Endothelial cell of umbilical vein (primary cell): ENCODE measurements at regions not wholly inside any gene's neighbourhood (a gene's known extent, or its start where the extent isn't known, plus 50 kb on each side); places are given as distances from the start of the nearest gene placed in this dataset.

Experiments used
- BruUV-seq: library from RNA; stranded (reverse); fragments of 400-500 nt; replicated peaks from 2 replicates; lab custom pipeline; 2021; lab: Mats Ljungman, UMichigan
- CTCF ChIA-PET: fragments of 300-600, 350-600 bp; sonication (Branson Sonifier 250); formaldehyde crosslinking; loops from one replicate; lab custom pipeline; 2021; ENCODE audit warnings: antibody characterized with exemption, inconsistent platforms; lab: Charles Lee
- POLR2A ChIA-PET: fragments of 300-600, 350-600 bp; sonication (Branson Sonifier 250); formaldehyde crosslinking; loops from one replicate; lab custom pipeline; 2021; ENCODE audit warnings: antibody characterized with exemption, inconsistent platforms; lab: Charles Lee
- DNase-seq: peaks from one replicate; pipeline ENCODE4 v3.0.0-alpha.2; 2011; ENCODE audit warnings: low read depth, low spot score
- FAIRE-seq: peaks from 2 replicates; lab custom pipeline; 2011; peaks lifted over from hg19 to GRCh38; lab: Jason Lieb, UNC
- H2AFZ ChIP-seq: 2 replicates; pipeline ENCODE4 v1.6.0; 2012; ENCODE audit warnings: low read depth, low read length, control low read depth, inconsistent platforms
- H3K27ac ChIP-seq: 2 replicates; pipeline ENCODE4 v1.5.1; 2011; ENCODE audit warnings: low read depth, mild to moderate bottlenecking, control low read depth, low read length, moderate library complexity; ENCODE audit not compliant: insufficient read depth
- H3K27me3 ChIP-seq, 2 experiments: 2 replicates each; pipeline versions ENCODE4 v1.6.0 to v1.6.1; 2011; ENCODE audit warnings: low read length in 2 of 2, mixed read lengths in 1 of 2; ENCODE audit not compliant: control insufficient read depth in 2 of 2, insufficient read depth in 2 of 2
- H3K36me3 ChIP-seq, 2 experiments: 2 replicates in 1 of 2; 3 replicates in 1 of 2; pipeline ENCODE4 v1.5.1; 2011; ENCODE audit warnings: low read length in 2 of 2, mild to moderate bottlenecking in 1 of 2, moderate library complexity in 1 of 2; ENCODE audit not compliant: control insufficient read depth in 2 of 2, insufficient read depth in 2 of 2; ENCODE audit errors: extremely low read depth in 1 of 2
- H3K4me1 ChIP-seq: 3 replicates; pipeline ENCODE4 v1.5.1; 2011; ENCODE audit warnings: mild to moderate bottlenecking, low read length; ENCODE audit not compliant: control insufficient read depth, insufficient read depth; ENCODE audit errors: extremely low read depth
- H3K4me2 ChIP-seq: 2 replicates; pipeline ENCODE4 v1.6.1; 2011; ENCODE audit warnings: low read length, control low read depth, mixed read lengths; ENCODE audit not compliant: insufficient read depth
- H3K4me3 ChIP-seq, 3 experiments: fragments of 200-600 bp in 1 of 3; sonication (generic), shearing (Covaris generic) in 1 of 3; replicated peaks in 1 of 3; 2 replicates each; pipeline ENCODE4 v1.5.1; 2011 to 2016; ENCODE audit warnings: control low read depth in 3 of 3, low read length in 3 of 3, mild to moderate bottlenecking in 2 of 3, inconsistent platforms in 1 of 3, low read depth in 1 of 3, moderate library complexity in 1 of 3; ENCODE audit not compliant: insufficient read depth in 1 of 3
- H3K79me2 ChIP-seq: 2 replicates; pipeline ENCODE4 v1.6.0; 2012; ENCODE audit warnings: low read length, inconsistent platforms; ENCODE audit not compliant: control insufficient read depth, insufficient read depth
- H3K9ac ChIP-seq: replicated peaks from 2 replicates; pipeline ENCODE3; 2011; ENCODE audit warnings: low read length, control low read depth; ENCODE audit not compliant: insufficient read depth; ENCODE audit errors: extremely low read depth
- H3K9me1 ChIP-seq: replicated peaks from 3 replicates; pipeline ENCODE4 v1.6.0; 2011; ENCODE audit warnings: mild to moderate bottlenecking, low read length; ENCODE audit not compliant: control insufficient read depth, insufficient read depth; ENCODE audit errors: extremely low read depth
- H3K9me3 ChIP-seq: replicated peaks from 2 replicates; pipeline ENCODE4 v1.5.1; 2012; ENCODE audit warnings: low read length, inconsistent platforms; ENCODE audit not compliant: control insufficient read depth, insufficient read depth
- H4K20me1 ChIP-seq: replicated peaks from 2 replicates; pipeline ENCODE3; 2011; ENCODE audit warnings: mild to moderate bottlenecking, low read length; ENCODE audit not compliant: control insufficient read depth, insufficient read depth; ENCODE audit errors: extremely low read depth
- EZH2 ChIP-seq: IDR thresholded peaks from 2 replicates; pipeline ENCODE4 v1.6.1; 2012; ENCODE audit warnings: borderline replicate concordance, low read depth, mild to moderate bottlenecking, moderate library complexity, low read length, inconsistent platforms; ENCODE audit not compliant: severe bottlenecking
- FOS ChIP-seq: IDR thresholded peaks from 2 replicates; pipeline ENCODE4 v1.6.1; 2011; ENCODE audit warnings: mild to moderate bottlenecking, low read length, moderate library complexity, borderline replicate concordance; ENCODE audit not compliant: insufficient read depth
- GATA2 ChIP-seq: IDR thresholded peaks from 2 replicates; pipeline ENCODE4 v1.7.0; 2011; ENCODE audit warnings: low read depth, mild to moderate bottlenecking, moderate library complexity, mixed read lengths, low read length; ENCODE audit not compliant: insufficient read length, insufficient read depth
- JUN ChIP-seq: IDR thresholded peaks from 2 replicates; pipeline ENCODE4 v1.6.1; 2011; ENCODE audit warnings: borderline replicate concordance, low read depth; ENCODE audit not compliant: insufficient read length, insufficient read depth
- MAX ChIP-seq: IDR thresholded peaks from 2 replicates; pipeline ENCODE4 v1.6.1; 2011; ENCODE audit not compliant: insufficient read depth, insufficient read length
- MYC ChIP-seq: IDR thresholded peaks from one replicate; pipeline ENCODE4 v1.6.1; 2011; ENCODE audit warnings: mild to moderate bottlenecking, low read depth, low read length
- POLR2A ChIP-seq: IDR thresholded peaks from 2 replicates; pipeline ENCODE4 v1.6.1; 2012; ENCODE audit warnings: low read depth, mild to moderate bottlenecking, control low read depth, low read length
- POLR2AphosphoS5 ChIP-seq: IDR thresholded peaks from 2 replicates; pipeline ENCODE4 v1.6.1; 2012; ENCODE audit warnings: low read depth, mild to moderate bottlenecking, control low read depth, low read length, moderate library complexity; ENCODE audit not compliant: insufficient read depth
- dilution Hi-C: fragments of 300-500 bp; cut with MboI; formaldehyde crosslinking; loops from one replicate; pipeline ENCODE4 v1.15.0; 2019; ENCODE audit warnings: low sequenced_read_pairs; ENCODE audit not compliant: extremely low pct_ligation_motif_present
- intact Hi-C: fragments of 100-400 bp; cut with micrococcal nuclease; formaldehyde crosslinking; loops from one replicate; pipeline ENCODE4 v1.10.0; 2022
- TF ChIP-seq, protein P1 (sequence below), 2 donors: IDR thresholded peaks; 1 replicate in 1 of 2; 2 replicates in 1 of 2; pipeline ENCODE4 v1.5.1; 2011; ENCODE audit warnings: low read length in 2 of 2, mild to moderate bottlenecking in 2 of 2, moderate library complexity in 2 of 2, control low read depth in 1 of 2, inconsistent platforms in 1 of 2, low read depth in 1 of 2; ENCODE audit not compliant: insufficient read depth in 1 of 2; ENCODE audit errors: extremely low read depth in 1 of 2

DNA sequence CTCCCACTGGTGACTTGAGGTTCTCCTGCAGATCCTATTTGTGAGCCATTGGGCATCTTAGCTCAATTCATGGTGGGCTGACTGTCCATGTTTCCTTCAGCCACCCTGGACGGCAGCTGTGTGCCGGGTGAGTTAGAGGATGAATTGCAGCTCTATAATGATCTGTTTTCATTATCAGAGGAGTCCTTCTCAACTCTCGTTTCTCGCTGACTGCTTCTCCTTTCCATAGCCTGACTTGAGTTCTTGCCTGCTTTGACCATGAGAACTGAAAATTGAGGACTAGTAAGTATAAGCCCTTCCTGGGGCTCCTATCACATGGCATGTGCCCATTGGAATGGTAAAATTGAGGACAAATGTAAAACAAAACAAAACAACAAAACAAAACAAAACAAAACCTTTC is 121.8 kb downstream of the CDC42EP3 start:
- H2AFZ ChIP-seq = no peak overlapping the region
- H3K36me3 ChIP-seq = no peaks in the 10 kb centered on the region
- DNase-seq (no peak), FAIRE-seq (no peak)
- no peaks in the 10 kb centered on the region for H3K27me3 ChIP-seq
- no peak overlapping the region for H3K4me2 ChIP-seq
- ChIA-PET CTCF (interaction anchor here (0.9 to 1.5 kb wide), 3 partner anchors 135 to 328 kb away, joined by 3 to 6 read pairs (median 4); no protein-coding TSS in a partner anchor), POLR2A (no interaction called here)
- H3K4me1 ChIP-seq = no peaks in the 10 kb centered on the region
- dilution Hi-C loops (no loop called here), intact Hi-C loops (no loop called here)
- no peak for TF ChIP-seq JUN
- TF ChIP-seq MAX = no peak
- TF ChIP-seq GATA2 = no peak
- TF ChIP-seq FOS = no peak
- TF ChIP-seq MYC = no peak
- TF ChIP-seq POLR2AphosphoS5 = no peak
- TF ChIP-seq EZH2 = no peak
- no peak for TF ChIP-seq POLR2A
- TF ChIP-seq, protein P1, sequence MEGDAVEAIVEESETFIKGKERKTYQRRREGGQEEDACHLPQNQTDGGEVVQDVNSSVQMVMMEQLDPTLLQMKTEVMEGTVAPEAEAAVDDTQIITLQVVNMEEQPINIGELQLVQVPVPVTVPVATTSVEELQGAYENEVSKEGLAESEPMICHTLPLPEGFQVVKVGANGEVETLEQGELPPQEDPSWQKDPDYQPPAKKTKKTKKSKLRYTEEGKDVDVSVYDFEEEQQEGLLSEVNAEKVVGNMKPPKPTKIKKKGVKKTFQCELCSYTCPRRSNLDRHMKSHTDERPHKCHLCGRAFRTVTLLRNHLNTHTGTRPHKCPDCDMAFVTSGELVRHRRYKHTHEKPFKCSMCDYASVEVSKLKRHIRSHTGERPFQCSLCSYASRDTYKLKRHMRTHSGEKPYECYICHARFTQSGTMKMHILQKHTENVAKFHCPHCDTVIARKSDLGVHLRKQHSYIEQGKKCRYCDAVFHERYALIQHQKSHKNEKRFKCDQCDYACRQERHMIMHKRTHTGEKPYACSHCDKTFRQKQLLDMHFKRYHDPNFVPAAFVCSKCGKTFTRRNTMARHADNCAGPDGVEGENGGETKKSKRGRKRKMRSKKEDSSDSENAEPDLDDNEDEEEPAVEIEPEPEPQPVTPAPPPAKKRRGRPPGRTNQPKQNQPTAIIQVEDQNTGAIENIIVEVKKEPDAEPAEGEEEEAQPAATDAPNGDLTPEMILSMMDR (IDR thresholded peaks at IDR 0.05; ENCODE audit: extremely low read depth in 1 of 2, insufficient read depth in 1 of 2, low read depth in 1 of 2, low read length in 2 of 2) = no peak
- H3K9ac ChIP-seq = no peak overlapping the region
- no peaks in the 10 kb centered on the region for H3K9me3 ChIP-seq
- H4K20me1 ChIP-seq = no peaks in the 10 kb centered on the region
- H3K79me2 ChIP-seq = no peaks in the 10 kb centered on the region
- BruUV-seq = no TSS peak
- no peak overlapping the region for H3K4me3 ChIP-seq
- no peaks in the 10 kb centered on the region for H3K9me1 ChIP-seq
- H3K27ac ChIP-seq = no peak overlapping the region
